HG03095 (cell line): ENCODE measurements at regions not wholly inside any gene's neighbourhood (a gene's known extent, or its start where the extent isn't known, plus 50 kb on each side); places are given as distances from the start of the nearest gene placed in this dataset.

ENCODE experiments used
- ATAC-seq: cut with Tn5 transposase; IDR thresholded peaks from one replicate; pipeline ENCODE4 v1.9.1; 2021; ENCODE audit warnings: moderate library complexity; ENCODE audit not compliant: unreplicated experiment

- ATAC-seq = no peak
Observed at GRCh38 chr4:135236048-135236447, 1034.5 kb upstream of the PABPC4L start.

GRCh38 chr4:135227842-135228241 lies 1026.3 kb upstream of the PABPC4L start:
- no peak for ATAC-seq

GRCh38 chr4:135225551-135225950 lies 1024.0 kb upstream of the PABPC4L start:
- no peak for ATAC-seq

GRCh38 chr4:135210341-135210740 lies 1008.8 kb upstream of the PABPC4L start:
- ATAC-seq = no peak

- no peak for ATAC-seq
Observed at GRCh38 chr4:135207531-135207930, 1005.9 kb upstream of the PABPC4L start.

- ATAC-seq = no peak
Observed at GRCh38 chr4:135204311-135204710, 1002.7 kb upstream of the PABPC4L start.

GRCh38 chr4:135201081-135201480 lies 999.5 kb upstream of the PABPC4L start:
- no peak for ATAC-seq

- ATAC-seq = no peak
Observed at GRCh38 chr4:135197641-135198040, 996.1 kb upstream of the PABPC4L start.

GRCh38 chr4:135194477-135194876 lies 992.9 kb upstream of the PABPC4L start:
- no peak for ATAC-seq

GRCh38 chr4:135192751-135193535 lies 991.4 kb upstream of the PABPC4L start:
- no peak for ATAC-seq

GRCh38 chr4:135191596-135191995 lies 990.0 kb upstream of the PABPC4L start:
- no peak for ATAC-seq

- no peak for ATAC-seq
Observed at GRCh38 chr4:135186002-135186401, 984.4 kb upstream of the PABPC4L start.

GRCh38 chr4:135185256-135185655 lies 983.7 kb upstream of the PABPC4L start:
- no peak for ATAC-seq

GRCh38 chr4:135184715-135185114 lies 983.1 kb upstream of the PABPC4L start:
- no peak for ATAC-seq

- no peak for ATAC-seq
Observed at GRCh38 chr4:135177321-135177720, 975.7 kb upstream of the PABPC4L start.

GRCh38 chr4:135166661-135167060 lies 965.1 kb upstream of the PABPC4L start:
- ATAC-seq = no peak

- no peak for ATAC-seq
Observed at GRCh38 chr4:135164601-135165000, 963.0 kb upstream of the PABPC4L start.

GRCh38 chr4:135144498-135144897 lies 942.9 kb upstream of the PABPC4L start:
- no peak for ATAC-seq

- ATAC-seq = no peak
Observed at GRCh38 chr4:135124196-135124595, 922.6 kb upstream of the PABPC4L start.

- no peak for ATAC-seq
Observed at GRCh38 chr4:135123632-135124031, 922.0 kb upstream of the PABPC4L start.

GRCh38 chr4:135122457-135122856 lies 920.9 kb upstream of the PABPC4L start:
- no peak for ATAC-seq

GRCh38 chr4:135120195-135120594 lies 918.6 kb upstream of the PABPC4L start:
- ATAC-seq = no peak

GRCh38 chr4:135114079-135114478 lies 912.5 kb upstream of the PABPC4L start:
- ATAC-seq = no peak
